ENCODE measurements at regions not wholly inside any gene's neighbourhood (a gene's known extent, or its start where the extent isn't known, plus 50 kb on each side); places are given as distances from the start of the nearest gene placed in this dataset.
"Not testable (repeated sequence)": the region's sequence is repeated elsewhere in the genome, so short reads cannot be mapped to it uniquely, and the experiment has no call there.

DNA sequence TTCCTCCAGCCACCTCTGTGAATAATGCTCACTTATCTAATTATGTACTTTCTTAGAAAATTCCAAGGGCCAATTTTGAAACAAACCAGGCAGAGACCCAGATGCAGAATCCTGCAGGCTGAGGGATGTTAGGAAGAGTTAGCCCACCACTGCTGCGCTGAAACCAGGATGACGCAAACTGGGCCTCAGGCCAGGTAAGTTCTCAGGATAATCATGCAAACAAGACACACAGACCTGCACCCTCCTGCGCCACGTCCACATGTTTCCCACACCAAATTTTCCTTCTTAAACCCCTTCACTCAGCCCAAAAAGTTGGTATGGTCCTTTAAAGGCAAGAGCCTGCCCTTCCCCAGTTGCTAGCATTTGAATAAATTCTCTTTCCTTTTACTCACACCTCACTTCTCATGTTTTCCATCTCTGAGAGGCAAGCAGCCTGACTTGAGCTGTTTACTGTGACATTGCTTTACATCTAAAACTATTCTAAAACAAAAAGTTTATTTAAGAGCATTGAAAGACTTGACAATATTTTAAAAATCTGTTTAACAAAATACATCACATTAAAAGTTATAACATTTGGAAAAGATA is 887.1 kb downstream of the LRRIQ3 start:
- H3K79me2 ChIP-seq (ENCODE audit: insufficient read depth, low read length): no peaks in the 10 kb centered on the region
- H4K20me1 ChIP-seq (ENCODE audit: insufficient read depth, low read length): no peaks in the 10 kb centered on the region
- TF ChIP-seq, protein P1, sequence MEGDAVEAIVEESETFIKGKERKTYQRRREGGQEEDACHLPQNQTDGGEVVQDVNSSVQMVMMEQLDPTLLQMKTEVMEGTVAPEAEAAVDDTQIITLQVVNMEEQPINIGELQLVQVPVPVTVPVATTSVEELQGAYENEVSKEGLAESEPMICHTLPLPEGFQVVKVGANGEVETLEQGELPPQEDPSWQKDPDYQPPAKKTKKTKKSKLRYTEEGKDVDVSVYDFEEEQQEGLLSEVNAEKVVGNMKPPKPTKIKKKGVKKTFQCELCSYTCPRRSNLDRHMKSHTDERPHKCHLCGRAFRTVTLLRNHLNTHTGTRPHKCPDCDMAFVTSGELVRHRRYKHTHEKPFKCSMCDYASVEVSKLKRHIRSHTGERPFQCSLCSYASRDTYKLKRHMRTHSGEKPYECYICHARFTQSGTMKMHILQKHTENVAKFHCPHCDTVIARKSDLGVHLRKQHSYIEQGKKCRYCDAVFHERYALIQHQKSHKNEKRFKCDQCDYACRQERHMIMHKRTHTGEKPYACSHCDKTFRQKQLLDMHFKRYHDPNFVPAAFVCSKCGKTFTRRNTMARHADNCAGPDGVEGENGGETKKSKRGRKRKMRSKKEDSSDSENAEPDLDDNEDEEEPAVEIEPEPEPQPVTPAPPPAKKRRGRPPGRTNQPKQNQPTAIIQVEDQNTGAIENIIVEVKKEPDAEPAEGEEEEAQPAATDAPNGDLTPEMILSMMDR (IDR thresholded peaks at IDR 0.05; ENCODE audit: low read length): no peak
- TF ChIP-seq EZH2 (IDR thresholded peaks at IDR 0.05; ENCODE audit: borderline replicate concordance, low read length): no peak
- no peaks in the 10 kb centered on the region for H3K9me3 ChIP-seq (ENCODE audit: low read length)
- no peak overlapping the region for H3K9ac ChIP-seq (ENCODE audit: low read length)
- no peaks in the 10 kb centered on the region for H3F3A ChIP-seq (ENCODE audit: insufficient read depth, low read length)
- H3K9me2 ChIP-seq (ENCODE audit: low read depth, low read length): no peaks in the 10 kb centered on the region
- H3K36me3 ChIP-seq (ENCODE audit: insufficient read depth, low read length): no peaks in the 10 kb centered on the region
- no peak overlapping the region for H3K27ac ChIP-seq (ENCODE audit: low read depth, low read length, poor library complexity, severe bottlenecking)
- no peak overlapping the region for H3K4me3 ChIP-seq (ENCODE audit: low read depth, low read length, poor library complexity, severe bottlenecking)
- no peak overlapping the region for H2AFZ ChIP-seq (ENCODE audit: low read length)
- H3K4me1 ChIP-seq (ENCODE audit: insufficient read depth, low read length, severe bottlenecking): no peaks in the 10 kb centered on the region
- no peak overlapping the region for H3K4me2 ChIP-seq (ENCODE audit: low read length)
- no peaks in the 10 kb centered on the region for H3K27me3 ChIP-seq (ENCODE audit: insufficient read depth, low read length)

DNA sequence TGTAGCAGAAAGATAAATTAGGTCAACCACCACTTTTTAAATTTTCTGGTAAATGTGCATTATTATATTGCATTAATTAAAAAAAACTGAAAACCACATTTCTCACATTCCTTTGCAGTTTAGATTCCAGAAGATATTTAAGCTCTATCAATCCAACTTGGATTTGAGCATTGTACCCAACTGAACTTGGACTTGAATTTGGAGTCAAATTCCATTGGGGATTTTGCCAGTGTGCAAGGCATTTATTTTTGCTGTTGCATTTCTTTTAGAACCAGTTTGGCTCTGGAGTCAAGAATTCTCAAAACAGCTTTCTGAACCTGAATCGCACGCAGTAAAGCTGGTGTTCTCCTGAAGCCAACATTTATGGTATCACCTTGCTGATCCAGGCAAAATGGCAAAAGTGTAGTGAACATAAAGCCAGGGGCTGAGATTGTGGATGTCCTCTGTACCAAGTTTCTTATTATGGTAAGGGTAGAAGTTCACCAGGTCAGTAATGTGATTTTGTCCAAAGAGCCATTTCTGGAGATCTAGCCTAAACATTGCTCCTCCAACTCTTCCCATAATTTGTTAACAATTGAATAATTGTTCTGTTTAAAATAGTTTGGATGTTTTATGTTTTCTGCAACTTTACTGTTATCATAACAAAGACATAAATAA is 890.9 kb downstream of the LRRIQ3 start:
- Histone ChIP-seq H3F3A (ENCODE audit: insufficient read depth, low read length) (no peaks in the 10 kb centered on the region), H3K27ac (ENCODE audit: low read depth, low read length, poor library complexity, severe bottlenecking) (no peak overlapping the region), H4K20me1 (ENCODE audit: insufficient read depth, low read length) (no peaks in the 10 kb centered on the region), H3K79me2 (ENCODE audit: insufficient read depth, low read length) (no peaks in the 10 kb centered on the region), H3K4me3 (ENCODE audit: low read depth, low read length, poor library complexity, severe bottlenecking) (no peak overlapping the region), H3K9me2 (ENCODE audit: low read depth, low read length) (no peaks in the 10 kb centered on the region), H3K9ac (ENCODE audit: low read length) (no peak overlapping the region), H3K4me1 (ENCODE audit: insufficient read depth, low read length, severe bottlenecking) (no peaks in the 10 kb centered on the region), H3K36me3 (ENCODE audit: insufficient read depth, low read length) (no peaks in the 10 kb centered on the region), H3K4me2 (ENCODE audit: low read length) (no peak overlapping the region), H2AFZ (ENCODE audit: low read length) (no peak overlapping the region), H3K27me3 (ENCODE audit: insufficient read depth, low read length) (no peaks in the 10 kb centered on the region), H3K9me3 (ENCODE audit: low read length) (no peaks in the 10 kb centered on the region)
- no peak for TF ChIP-seq EZH2 (IDR thresholded peaks at IDR 0.05; ENCODE audit: borderline replicate concordance, low read length)

DNA sequence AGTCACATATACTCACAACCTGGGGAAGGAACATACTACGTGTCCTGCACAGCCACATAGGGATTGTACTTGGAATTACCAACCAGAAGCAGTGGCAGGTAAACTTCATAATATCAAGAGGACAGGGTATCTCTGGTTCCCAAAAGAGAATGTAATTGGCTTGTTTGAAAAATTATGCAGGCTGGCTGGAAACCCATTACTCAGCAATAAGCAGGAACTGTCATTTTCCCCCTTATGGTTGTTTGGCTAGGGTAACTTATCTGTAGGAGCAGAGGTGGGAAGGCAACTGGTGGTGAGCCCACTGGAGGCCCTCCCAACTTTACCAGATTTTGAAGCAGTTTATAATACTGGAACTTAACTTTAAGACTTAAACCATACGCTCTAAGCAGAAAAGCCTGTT is 924.1 kb downstream of the LRRIQ3 start:
- Histone ChIP-seq H3K9me2 (ENCODE audit: low read depth, low read length) (no peaks in the 10 kb centered on the region), H3K79me2 (ENCODE audit: insufficient read depth, low read length) (no peaks in the 10 kb centered on the region), H4K20me1 (ENCODE audit: insufficient read depth, low read length) (no peaks in the 10 kb centered on the region), H3K4me1 (ENCODE audit: insufficient read depth, low read length, severe bottlenecking) (no peaks in the 10 kb centered on the region), H3K27ac (ENCODE audit: low read depth, low read length, poor library complexity, severe bottlenecking) (no peak overlapping the region), H2AFZ (ENCODE audit: low read length) (no peak overlapping the region), H3K4me3 (ENCODE audit: low read depth, low read length, poor library complexity, severe bottlenecking) (no peak overlapping the region), H3K36me3 (ENCODE audit: insufficient read depth, low read length) (no peaks in the 10 kb centered on the region), H3K27me3 (ENCODE audit: insufficient read depth, low read length) (no peaks in the 10 kb centered on the region), H3K4me2 (ENCODE audit: low read length) (no peak overlapping the region), H3K9me3 (ENCODE audit: low read length) (no peaks in the 10 kb centered on the region), H3K9ac (ENCODE audit: low read length) (no peak overlapping the region), H3F3A (ENCODE audit: insufficient read depth, low read length) (no peaks in the 10 kb centered on the region)
- no peak for TF ChIP-seq EZH2 (IDR thresholded peaks at IDR 0.05; ENCODE audit: borderline replicate concordance, low read length)
- TF ChIP-seq, protein P1 (IDR thresholded peaks at IDR 0.05; ENCODE audit: low read length): no peak

DNA sequence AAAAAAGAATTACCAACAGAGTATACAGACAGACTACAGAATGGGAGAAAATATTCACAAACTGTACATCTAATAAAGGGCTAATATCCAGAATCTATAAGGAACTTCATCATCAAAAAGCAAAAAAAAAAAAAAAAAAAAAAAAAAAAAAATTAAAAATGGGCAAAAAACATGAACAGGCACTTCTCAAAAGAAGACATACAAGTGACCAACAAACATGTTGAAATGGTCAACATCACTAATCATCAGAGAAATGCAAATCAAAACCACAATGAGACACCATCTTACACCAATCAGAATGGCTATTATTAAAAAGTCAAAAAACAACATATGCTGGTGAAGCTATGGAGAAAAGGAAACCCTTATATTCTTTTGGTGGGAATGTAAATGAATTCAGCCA is 952.8 kb downstream of the LRRIQ3 start:
- H3K36me3 ChIP-seq (ENCODE audit: insufficient read depth, low read length); H3K9me3 ChIP-seq (ENCODE audit: low read length); H3K4me2 ChIP-seq (ENCODE audit: low read length); H3K79me2 ChIP-seq (ENCODE audit: insufficient read depth, low read length); H3K9me2 ChIP-seq (ENCODE audit: low read depth, low read length); H3K27ac ChIP-seq (ENCODE audit: low read depth, low read length, poor library complexity, severe bottlenecking); H2AFZ ChIP-seq (ENCODE audit: low read length); H3K4me3 ChIP-seq (ENCODE audit: low read depth, low read length, poor library complexity, severe bottlenecking); H3K27me3 ChIP-seq (ENCODE audit: insufficient read depth, low read length); H3K4me1 ChIP-seq (ENCODE audit: insufficient read depth, low read length, severe bottlenecking); H4K20me1 ChIP-seq (ENCODE audit: insufficient read depth, low read length); H3F3A ChIP-seq (ENCODE audit: insufficient read depth, low read length); H3K9ac ChIP-seq (ENCODE audit: low read length): not testable (repeated sequence)

Data from OCI-LY1 (cell line).